ENCODE measurements at regions not wholly inside any gene's neighbourhood (a gene's known extent, or its start where the extent isn't known, plus 50 kb on each side); places are given as distances from the start of the nearest gene placed in this dataset.

GRCh38 chr2:175363699-175364098 lies 182.2 kb upstream of the ATP5MC3 start:
- TF ChIP-seq CTCF (IDR thresholded peaks at IDR 0.05; ENCODE audit: insufficient read depth, low read length), result no peak
- no peak overlapping the region for H3K4me3 ChIP-seq (ENCODE audit: low read depth, low read length)
- no peak for DNase-seq (ENCODE audit: low read depth)

- DNase-seq (ENCODE audit: low read depth), result no peak
- H3K4me3 ChIP-seq (ENCODE audit: low read depth, low read length), result no peak overlapping the region
- TF ChIP-seq CTCF (IDR thresholded peaks at IDR 0.05; ENCODE audit: insufficient read depth, low read length), result no peak
Measured at GRCh38 chr2:175362331-175362730, 180.8 kb upstream of the ATP5MC3 start.

- TF ChIP-seq CTCF (IDR thresholded peaks at IDR 0.05; ENCODE audit: insufficient read depth, low read length), result no peak
- no peak overlapping the region for H3K4me3 ChIP-seq (ENCODE audit: low read depth, low read length)
- DNase-seq (ENCODE audit: low read depth), result no peak
Measured at GRCh38 chr2:175359710-175360109, 178.2 kb upstream of the ATP5MC3 start.

GRCh38 chr2:175356901-175357300 lies 175.4 kb upstream of the ATP5MC3 start:
- no peak for TF ChIP-seq CTCF (IDR thresholded peaks at IDR 0.05; ENCODE audit: insufficient read depth, low read length)
- no peak overlapping the region for H3K4me3 ChIP-seq (ENCODE audit: low read depth, low read length)
- DNase-seq (ENCODE audit: low read depth), result no peak

- no peak for TF ChIP-seq CTCF (IDR thresholded peaks at IDR 0.05; ENCODE audit: insufficient read depth, low read length)
- no peak for DNase-seq (ENCODE audit: low read depth)
- no peak overlapping the region for H3K4me3 ChIP-seq (ENCODE audit: low read depth, low read length)
Measured at GRCh38 chr2:175355246-175355645, 173.7 kb upstream of the ATP5MC3 start.

GRCh38 chr2:175353275-175353674 lies 171.8 kb upstream of the ATP5MC3 start:
- H3K4me3 ChIP-seq (ENCODE audit: low read depth, low read length), result no peak overlapping the region
- no peak for DNase-seq (ENCODE audit: low read depth)
- TF ChIP-seq CTCF (IDR thresholded peaks at IDR 0.05; ENCODE audit: insufficient read depth, low read length), result no peak

GRCh38 chr2:175351512-175351911 lies 170.0 kb upstream of the ATP5MC3 start:
- TF ChIP-seq CTCF (IDR thresholded peaks at IDR 0.05; ENCODE audit: insufficient read depth, low read length), result no peak
- DNase-seq (ENCODE audit: low read depth), result no peak
- no peak overlapping the region for H3K4me3 ChIP-seq (ENCODE audit: low read depth, low read length)

All from fibroblast of the aortic adventitia (primary cell).